ENCODE measurements at regions not wholly inside any gene's neighbourhood (a gene's known extent, or its start where the extent isn't known, plus 50 kb on each side); places are given as distances from the start of the nearest gene placed in this dataset.
A peak's percentile ranks its signal among the peaks of the same experiment; 100 is the strongest.

GRCh38 chr4:123102897-123103471 is 180.6 kb upstream of the NUDT6 start:
- peak; percentile 3 for DNase-seq

GRCh38 chr4:123104310-123105025 is 182.1 kb upstream of the NUDT6 start:
- no peak for DNase-seq

GRCh38 chr4:123105026-123105420 is 182.6 kb upstream of the NUDT6 start:
- no peak for DNase-seq

GRCh38 chr4:123106747-123107146 is 184.3 kb upstream of the NUDT6 start:
- DNase-seq, result no peak

GRCh38 chr4:123107444-123108252 is 185.3 kb upstream of the NUDT6 start:
- DNase-seq, result no peak

- no peak for DNase-seq
Observed at GRCh38 chr4:123109139-123109538, 186.7 kb upstream of the NUDT6 start.

- DNase-seq, result no peak
Observed at GRCh38 chr4:123110147-123110546, 187.8 kb upstream of the NUDT6 start.

- DNase-seq, result no peak
Observed at GRCh38 chr4:123110685-123111084, 188.3 kb upstream of the NUDT6 start.

- no peak for DNase-seq
Observed at GRCh38 chr4:123113155-123113554, 190.8 kb upstream of the NUDT6 start.

GRCh38 chr4:123114084-123114914 is 191.9 kb upstream of the NUDT6 start:
- no peak for DNase-seq

GRCh38 chr4:123114915-123115756 is 192.7 kb upstream of the NUDT6 start:
- DNase-seq, result no peak

GRCh38 chr4:123116412-123116811 is 194.0 kb upstream of the NUDT6 start:
- no peak for DNase-seq

GRCh38 chr4:123120473-123120872 is 198.1 kb upstream of the NUDT6 start:
- no peak for DNase-seq

GRCh38 chr4:123121241-123121907 is 199.0 kb upstream of the NUDT6 start:
- DNase-seq, result no peak

GRCh38 chr4:123125477-123125876 is 203.1 kb upstream of the NUDT6 start:
- no peak for DNase-seq

- no peak for DNase-seq
Observed at GRCh38 chr4:123127218-123127617, 204.8 kb upstream of the NUDT6 start.

- no peak for DNase-seq
Observed at GRCh38 chr4:123127875-123128274, 205.5 kb upstream of the NUDT6 start.

- no peak for DNase-seq
Observed at GRCh38 chr4:123133397-123134050, 211.1 kb upstream of the NUDT6 start.

- DNase-seq, result no peak
Observed at GRCh38 chr4:123144616-123145015, 222.2 kb upstream of the NUDT6 start.

GRCh38 chr4:123158576-123158975 is 236.2 kb upstream of the NUDT6 start:
- DNase-seq, result no peak

- DNase-seq, result no peak
Observed at GRCh38 chr4:123159479-123159878, 237.1 kb upstream of the NUDT6 start.
